ENCODE measurements at regions not wholly inside any gene's neighbourhood (a gene's known extent, or its start where the extent isn't known, plus 50 kb on each side); places are given as distances from the start of the nearest gene placed in this dataset.

DNA sequence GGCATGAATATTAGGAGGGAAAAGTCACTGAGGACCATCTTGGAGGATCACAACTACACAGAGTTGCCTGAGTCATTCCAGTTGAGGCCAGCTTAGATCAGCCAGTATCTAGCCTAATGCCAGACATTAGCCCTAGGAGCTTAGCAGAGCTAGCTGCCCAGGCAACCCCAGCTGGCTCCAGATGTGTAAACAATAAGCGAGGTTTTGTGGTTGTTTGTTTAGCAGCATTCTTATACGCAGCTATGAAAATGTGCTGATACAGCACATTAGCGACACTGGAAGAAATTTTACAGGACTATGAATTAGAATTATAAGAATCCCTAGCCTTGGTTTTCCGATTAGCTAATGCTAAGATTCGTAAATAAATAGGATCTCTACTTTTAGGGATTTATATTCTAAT lies 59.3 kb downstream of the BTBD3 start:
- no peak for TF ChIP-seq CTCF (IDR thresholded peaks at IDR 0.05; ENCODE audit: low read depth, low read length, missing control alignments)
- no peak overlapping the region for H3K4me3 ChIP-seq (replicated peaks; ENCODE audit: low read depth, low read length)
- DNase-seq (ENCODE audit: extremely low read depth, low read depth): no peak

- H3K4me3 ChIP-seq (replicated peaks; ENCODE audit: low read depth, low read length): no peak overlapping the region
- no peak for DNase-seq (ENCODE audit: extremely low read depth, low read depth)
- TF ChIP-seq CTCF (IDR thresholded peaks at IDR 0.05; ENCODE audit: low read depth, low read length, missing control alignments): no peak
Measured at GRCh38 chr20:11978496-11978895, 60.8 kb downstream of the BTBD3 start.

GRCh38 chr20:11979306-11979990 lies 61.8 kb downstream of the BTBD3 start:
- H3K4me3 ChIP-seq (replicated peaks; ENCODE audit: low read depth, low read length): no peak overlapping the region
- DNase-seq (ENCODE audit: extremely low read depth, low read depth): no peak
- TF ChIP-seq CTCF (IDR thresholded peaks at IDR 0.05; ENCODE audit: low read depth, low read length, missing control alignments): no peak

- no peak for DNase-seq (ENCODE audit: extremely low read depth, low read depth)
- no peak for TF ChIP-seq CTCF (IDR thresholded peaks at IDR 0.05; ENCODE audit: low read depth, low read length, missing control alignments)
- H3K4me3 ChIP-seq (replicated peaks; ENCODE audit: low read depth, low read length): no peak overlapping the region
Measured at GRCh38 chr20:11980263-11980662, 62.6 kb downstream of the BTBD3 start.

DNA sequence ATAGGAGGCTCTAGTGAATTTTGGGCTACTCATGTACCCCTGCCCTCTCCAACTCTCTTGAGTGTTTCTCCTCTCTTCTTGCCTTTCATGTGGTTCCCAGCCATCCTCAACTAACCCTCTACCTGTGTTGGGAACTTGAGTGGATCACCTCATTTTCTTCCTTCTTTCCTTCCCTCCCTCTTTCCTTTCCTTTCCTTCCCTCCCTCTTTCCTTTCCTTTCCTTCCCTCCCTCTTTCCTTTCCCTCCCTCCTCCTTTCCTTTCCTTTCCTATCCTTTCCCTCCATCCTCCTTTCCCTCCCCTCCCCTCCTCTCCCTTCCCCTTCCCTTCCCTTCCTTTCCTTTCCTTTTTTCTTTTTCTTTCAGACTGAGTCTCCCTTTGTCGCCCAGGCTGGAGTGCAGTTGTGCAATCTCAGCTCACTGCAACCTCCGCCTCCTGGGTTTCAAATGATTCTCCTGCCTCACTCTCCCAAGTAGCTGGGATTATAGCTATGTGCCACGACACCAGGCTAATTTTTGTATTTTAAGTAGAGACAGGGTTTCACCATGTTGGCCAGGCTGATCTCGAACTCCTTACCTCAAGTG lies 63.8 kb downstream of the BTBD3 start:
- no peak for TF ChIP-seq CTCF (IDR thresholded peaks at IDR 0.05; ENCODE audit: low read depth, low read length, missing control alignments)
- DNase-seq (ENCODE audit: extremely low read depth, low read depth): no peak
- H3K4me3 ChIP-seq (replicated peaks; ENCODE audit: low read depth, low read length): no peak overlapping the region

DNA sequence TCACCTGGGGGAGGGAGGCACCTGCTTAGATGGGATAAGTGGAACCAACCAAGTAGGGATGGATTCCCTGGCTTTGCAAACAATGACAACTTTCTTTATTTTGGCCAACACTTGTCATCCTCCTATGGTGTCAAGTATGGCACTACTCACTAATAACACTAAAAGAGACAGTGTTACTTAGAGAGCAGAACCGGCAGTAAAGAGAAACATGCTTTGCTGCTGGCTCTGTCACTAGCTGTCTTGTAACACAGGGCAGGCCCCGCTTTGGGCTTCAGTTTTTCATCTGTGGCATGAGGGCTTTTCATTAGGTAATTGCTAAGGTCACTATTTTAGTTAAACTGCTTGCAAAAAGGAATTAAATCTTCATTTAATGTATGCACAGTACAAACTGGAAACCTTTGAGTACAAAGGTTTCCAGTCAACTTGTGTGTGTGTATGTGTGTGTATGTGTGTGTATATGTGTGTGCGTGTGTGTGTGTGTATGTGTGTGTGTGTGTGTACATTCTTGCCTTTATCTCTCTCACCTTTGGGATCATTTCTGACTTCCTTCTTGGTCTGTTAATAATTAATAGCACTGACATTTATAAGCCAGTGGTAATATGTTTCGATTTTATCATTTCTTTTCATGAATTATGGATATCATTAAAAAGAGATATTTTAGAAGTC lies 64.7 kb downstream of the BTBD3 start:
- H3K4me3 ChIP-seq (replicated peaks; ENCODE audit: low read depth, low read length): no peak overlapping the region
- no peak for TF ChIP-seq CTCF (IDR thresholded peaks at IDR 0.05; ENCODE audit: low read depth, low read length, missing control alignments)
- no peak for DNase-seq (ENCODE audit: extremely low read depth, low read depth)
